ENCODE measurements at regions not wholly inside any gene's neighbourhood (a gene's known extent, or its start where the extent isn't known, plus 50 kb on each side); places are given as distances from the start of the nearest gene placed in this dataset.

- no peak for DNase-seq
These were observed 469.5 kb downstream of the POM121L12 start for GRCh38 chr7:53504914-53505313.

GRCh38 chr7:53518319-53518718 lies 482.9 kb downstream of the POM121L12 start:
- DNase-seq, result no peak

GRCh38 chr7:53520841-53521240 lies 485.4 kb downstream of the POM121L12 start:
- no peak for DNase-seq

GRCh38 chr7:53521638-53522184 lies 486.3 kb downstream of the POM121L12 start:
- no peak for DNase-seq

GRCh38 chr7:53539558-53539957 lies 504.1 kb downstream of the POM121L12 start:
- no peak for DNase-seq

GRCh38 chr7:53541475-53541874 lies 506.0 kb downstream of the POM121L12 start:
- DNase-seq, result no peak

GRCh38 chr7:53542157-53542556 lies 506.7 kb downstream of the POM121L12 start:
- no peak for DNase-seq

Measured in amygdala (tissue), 56 donors.